IMR-90 (cell line): ENCODE measurements at regions not wholly inside any gene's neighbourhood (a gene's known extent, or its start where the extent isn't known, plus 50 kb on each side); places are given as distances from the start of the nearest gene placed in this dataset.

ENCODE experiments used
- ATAC-seq: fragments of 200-7000 bp; cut with Tn5 transposase; 2 replicates; pipeline ENCODE4 v1.9.1; 2020; ENCODE audit warnings: low read depth, mild to moderate bottlenecking, moderate library complexity
- BruUV-seq: library from RNA; stranded (reverse); fragments of 400-500 nt; replicated peaks from 2 replicates; lab custom pipeline; 2021; lab: Mats Ljungman, UMichigan
- CTCF ChIA-PET: fragments of 300-600 bp; formaldehyde crosslinking; extraction: SDS; loops from one replicate; lab custom pipeline; 2021; ENCODE audit warnings: antibody characterized with exemption; lab: Yijun Ruan, JAX
- POLR2A ChIA-PET: fragments of 300-600 bp; sonication (Branson Sonifier 250); formaldehyde crosslinking; loops from one replicate; lab custom pipeline; 2022; ENCODE audit warnings: antibody characterized with exemption; ENCODE audit not compliant: unreplicated experiment; lab: Charles Lee
- DNase-seq: peaks from one replicate; pipeline ENCODE4 v3.0.0; 2013
- H2AFZ ChIP-seq: replicated peaks from 2 replicates; pipeline ENCODE3; 2013; ENCODE audit warnings: low read length, mild to moderate bottlenecking; ENCODE audit not compliant: poor library complexity
- H2AK5ac ChIP-seq: 2 replicates; pipeline ENCODE4 v1.6.1; 2013; ENCODE audit warnings: low read depth, low read length, inconsistent platforms
- H2AK9ac ChIP-seq: replicated peaks from 2 replicates; pipeline ENCODE3; 2013; ENCODE audit warnings: mild to moderate bottlenecking, low read depth, low read length, moderate library complexity; ENCODE audit not compliant: poor library complexity
- H2BK120ac ChIP-seq: 2 replicates; pipeline ENCODE4 v1.6.1; 2013; ENCODE audit warnings: low read depth, low read length, inconsistent platforms
- H2BK15ac ChIP-seq: 3 replicates; pipeline ENCODE4 v1.6.1; 2013; ENCODE audit warnings: low read depth, low read length, inconsistent platforms
- H2BK20ac ChIP-seq: 2 replicates; pipeline ENCODE4 v1.6.1; 2013; ENCODE audit warnings: low read depth, mild to moderate bottlenecking, inconsistent platforms, low read length, moderate library complexity
- H2BK5ac ChIP-seq: 2 replicates; pipeline ENCODE4 v1.6.1; 2013; ENCODE audit warnings: mild to moderate bottlenecking, low read depth, low read length, inconsistent platforms; ENCODE audit not compliant: poor library complexity, severe bottlenecking
- H3K14ac ChIP-seq: replicated peaks from 2 replicates; pipeline ENCODE4 v1.6.1; 2013; ENCODE audit warnings: low read depth, low read length, inconsistent platforms
- H3K18ac ChIP-seq: 2 replicates; pipeline ENCODE4 v1.6.1; 2013; ENCODE audit warnings: low read depth, low read length, control low read depth
- H3K23ac ChIP-seq: 2 replicates; pipeline ENCODE4 v1.6.1; 2013; ENCODE audit warnings: low read depth, low read length, inconsistent platforms
- H3K27ac ChIP-seq: 2 replicates; pipeline ENCODE4 v1.5.1; 2013; ENCODE audit warnings: mild to moderate bottlenecking, control low read depth, low read length; ENCODE audit not compliant: insufficient read depth
- H3K27me3 ChIP-seq: 2 replicates; pipeline ENCODE4 v1.6.1; 2013; ENCODE audit warnings: low read length; ENCODE audit not compliant: control insufficient read depth, insufficient read depth
- H3K36me3 ChIP-seq: 2 replicates; pipeline ENCODE4 v1.6.1; 2013; ENCODE audit warnings: low read length, mixed read lengths; ENCODE audit not compliant: control insufficient read depth, insufficient read depth
- H3K4ac ChIP-seq: 2 replicates; pipeline ENCODE4 v1.6.1; 2013; ENCODE audit warnings: low read depth, low read length, inconsistent platforms
- H3K4me1 ChIP-seq: 2 replicates; pipeline ENCODE4 v1.6.1; 2013; ENCODE audit warnings: low read length, mixed read lengths; ENCODE audit not compliant: control insufficient read depth, insufficient read depth
- H3K4me2 ChIP-seq: 2 replicates; pipeline ENCODE4 v1.6.1; 2013; ENCODE audit warnings: low read depth, mild to moderate bottlenecking, control low read depth, low read length, moderate library complexity
- H3K4me3 ChIP-seq: 2 replicates; pipeline ENCODE4 v1.5.1; 2013; ENCODE audit warnings: low read depth, mild to moderate bottlenecking, control low read depth, low read length, moderate library complexity; ENCODE audit not compliant: insufficient read depth
- H3K56ac ChIP-seq: 2 replicates; pipeline ENCODE4 v1.6.1; 2013; ENCODE audit warnings: low read length, inconsistent platforms; ENCODE audit not compliant: insufficient read depth; ENCODE audit errors: extremely low read depth
- H3K79me1 ChIP-seq, 2 experiments: 2 replicates each; pipeline ENCODE4 v1.6.1; 2013; ENCODE audit warnings: low read length in 2 of 2, inconsistent platforms in 1 of 2, low read depth in 1 of 2
- H3K9ac ChIP-seq: 2 replicates; pipeline ENCODE4 v1.6.1; 2013; ENCODE audit warnings: low read depth, low read length, control low read depth
- H3K9me1 ChIP-seq: 2 replicates; pipeline ENCODE4 v1.6.1; 2013; ENCODE audit warnings: low read length, inconsistent platforms; ENCODE audit not compliant: insufficient read depth
- H3K9me3 ChIP-seq: 2 replicates; pipeline ENCODE4 v1.6.1; 2013; ENCODE audit warnings: low read length; ENCODE audit not compliant: control insufficient read depth, insufficient read depth
- H4K20me1 ChIP-seq: 2 replicates; pipeline ENCODE4 v1.6.1; 2013; ENCODE audit warnings: low read length, inconsistent platforms; ENCODE audit not compliant: insufficient read depth
- H4K5ac ChIP-seq: 2 replicates; pipeline ENCODE4 v1.6.1; 2013; ENCODE audit warnings: mild to moderate bottlenecking, low read depth, low read length, control low read depth
- H4K8ac ChIP-seq, 2 experiments: 2 replicates each; pipeline ENCODE4 v1.6.1; 2013; ENCODE audit warnings: low read depth in 2 of 2, low read length in 2 of 2, control low read depth in 1 of 2, inconsistent platforms in 1 of 2
- H4K91ac ChIP-seq: 2 replicates; pipeline ENCODE4 v1.6.1; 2013; ENCODE audit warnings: low read depth, low read length, inconsistent platforms; ENCODE audit not compliant: insufficient read depth
- CEBPB ChIP-seq: IDR thresholded peaks from 2 replicates; pipeline ENCODE4 v1.6.1; 2012; ENCODE audit warnings: low read depth, low read length, improper control_type of control experiment
- MAFK ChIP-seq: IDR thresholded peaks from 2 replicates; pipeline ENCODE4 v1.6.1; 2012; ENCODE audit warnings: low read depth, low read length, improper control_type of control experiment
- MAZ ChIP-seq: IDR thresholded peaks from 2 replicates; pipeline ENCODE4 v1.6.1; 2012; ENCODE audit warnings: low read depth, mild to moderate bottlenecking, low read length, improper control_type of control experiment, moderate library complexity, borderline replicate concordance
- MXI1 ChIP-seq: IDR thresholded peaks from 2 replicates; pipeline ENCODE4 v1.6.1; 2012; ENCODE audit warnings: low read depth, mild to moderate bottlenecking, low read length, moderate library complexity, borderline replicate concordance
- NFE2L2 ChIP-seq: fragments of 150-350 bp; IDR thresholded peaks from 2 replicates; pipeline ENCODE4 v1.6.1; 2016; ENCODE audit warnings: low read depth, mild to moderate bottlenecking, low read length
- RAD21 ChIP-seq: IDR thresholded peaks from 2 replicates; pipeline ENCODE4 v1.6.1; 2012; ENCODE audit warnings: low read length, improper control_type of control experiment
- RFX5 ChIP-seq: IDR thresholded peaks from 2 replicates; pipeline ENCODE4 v1.8.0; 2012; ENCODE audit warnings: low read depth, mild to moderate bottlenecking, low read length, moderate library complexity
- SMC3 ChIP-seq: fragments of 150-350 bp; IDR thresholded peaks from 2 replicates; pipeline ENCODE4 v1.6.1; 2016; ENCODE audit warnings: low read depth, mild to moderate bottlenecking, antibody characterized with exemption, low read length, moderate library complexity
- WGBS, 2 experiments: methylation state at CpG; one replicate each; pipeline versions ENCODE4 v1.1.5 to v1.1.7; 2013; ENCODE audit warnings: missing lambda C conversion rate in 2 of 2; ENCODE audit not compliant: insufficient read length in 1 of 2; ENCODE audit errors: extremely low coverage in 2 of 2; 5-methylcytosine and 5-hydroxymethylcytosine counted together
- dilution Hi-C: fragments of 300-500 bp; cut with HindIII; formaldehyde crosslinking; loops from one replicate; pipeline ENCODE4 v1.14.3; 2018; ENCODE audit warnings: low sequenced_read_pairs; ENCODE audit not compliant: unreplicated experiment
- in situ Hi-C: fragments of 300-500 bp; cut with MboI; formaldehyde crosslinking; loops from 3 replicates; pipeline ENCODE4 v1.14.3; 2019; ENCODE audit warnings: low sequenced_read_pairs, inconsistent platforms, mixed read lengths
- intact Hi-C: fragments of 100-400 bp; cut with micrococcal nuclease; formaldehyde crosslinking; loops from 2 replicates; pipeline ENCODE4 v1.10.0; 2022

- Histone ChIP-seq H3K79me1 (no peaks in the 10 kb centered on the region), H3K9ac (no peak overlapping the region), H3K9me1 (no peaks in the 10 kb centered on the region), H4K8ac (no peak overlapping the region), H2AK9ac (no peak overlapping the region), H3K4me2 (no peak overlapping the region), H3K9me3 (peaks cover 3% of the 10 kb centered on the region), H3K23ac (no peak overlapping the region), H3K27ac (no peak overlapping the region), H3K4ac (no peak overlapping the region), H2BK120ac (no peak overlapping the region), H3K36me3 (no peaks in the 10 kb centered on the region), H3K27me3 (no peaks in the 10 kb centered on the region), H3K18ac (no peak overlapping the region), H2AK5ac (no peak overlapping the region), H2BK20ac (no peak overlapping the region), H2AFZ (no peak overlapping the region), H3K4me1 (no peaks in the 10 kb centered on the region), H2BK15ac (no peak overlapping the region), H2BK5ac (no peak overlapping the region), H4K91ac (no peak overlapping the region), H4K20me1 (no peaks in the 10 kb centered on the region), H4K5ac (no peak overlapping the region), H3K4me3 (no peak overlapping the region), H3K14ac (no peak overlapping the region), H3K56ac (no peak overlapping the region)
- dilution Hi-C loops = no loop called here
- POLR2A ChIA-PET = no interaction called here
- DNase-seq (no peak), ATAC-seq (no peak)
- BruUV-seq = no TSS peak
- TF ChIP-seq MAZ = no peak
- TF ChIP-seq MXI1 = no peak
- TF ChIP-seq RFX5 = no peak
- no peak for TF ChIP-seq MAFK
- TF ChIP-seq CEBPB = no peak
- TF ChIP-seq NFE2L2 = no peak
- no peak for TF ChIP-seq SMC3
- TF ChIP-seq RAD21 = no peak
- WGBS, 2 experiments = no CpG with 5 or more reads among the region's 2 CpGs
- CTCF ChIA-PET = no interaction called here
- intact Hi-C loops = no loop called here
- in situ Hi-C loops = no loop called here
Measured at GRCh38 chr16:54722210-54722676, 208.4 kb upstream of the IRX5 start.
